ENCODE measurements at regions not wholly inside any gene's neighbourhood (a gene's known extent, or its start where the extent isn't known, plus 50 kb on each side); places are given as distances from the start of the nearest gene placed in this dataset.
"Not testable (repeated sequence)": the region's sequence is repeated elsewhere in the genome, so short reads cannot be mapped to it uniquely, and the experiment has no call there.

DNA sequence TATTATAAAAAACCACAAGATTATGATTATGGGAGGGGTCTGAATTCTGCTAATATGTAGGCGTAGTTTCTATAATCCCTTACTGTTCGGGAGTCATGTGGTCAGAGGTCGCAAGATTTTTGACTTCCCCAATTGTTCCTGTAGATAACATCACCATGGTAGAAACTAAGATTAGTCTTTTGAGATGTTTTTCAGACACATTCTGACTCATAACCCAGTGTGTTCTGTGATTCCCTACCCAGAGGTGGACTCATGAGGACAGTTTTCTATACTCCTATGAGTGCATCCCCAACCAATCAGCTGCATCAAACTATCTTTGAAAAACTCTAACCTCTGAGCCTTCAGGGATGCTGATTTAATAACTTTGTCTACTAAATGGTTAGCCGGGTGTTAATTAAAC is 175.5 kb downstream of the RFPL4B start:
- no peak for FAIRE-seq

DNA sequence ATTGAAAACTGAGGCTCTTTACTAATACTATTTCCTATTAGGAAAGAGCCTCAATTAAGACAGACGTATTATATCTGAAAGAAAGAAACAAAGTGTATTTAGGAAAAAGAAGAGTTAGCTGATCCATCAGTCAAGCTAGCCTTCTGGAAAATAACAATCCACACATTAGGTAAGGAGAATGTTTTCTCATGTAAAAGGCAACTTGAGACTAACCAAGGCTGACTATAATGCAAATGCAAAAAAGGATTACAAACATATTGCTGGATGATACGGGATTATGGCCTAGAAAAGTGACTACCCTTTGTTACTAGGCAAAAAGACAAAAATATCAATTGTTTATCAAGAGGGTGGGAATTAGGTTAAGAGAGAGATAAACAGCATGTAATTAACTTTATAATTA is 176.9 kb downstream of the RFPL4B start:
- FAIRE-seq, result no peak

- no peak for FAIRE-seq
Observed at GRCh38 chr6:112525749-112526148, 178.6 kb downstream of the RFPL4B start.

DNA sequence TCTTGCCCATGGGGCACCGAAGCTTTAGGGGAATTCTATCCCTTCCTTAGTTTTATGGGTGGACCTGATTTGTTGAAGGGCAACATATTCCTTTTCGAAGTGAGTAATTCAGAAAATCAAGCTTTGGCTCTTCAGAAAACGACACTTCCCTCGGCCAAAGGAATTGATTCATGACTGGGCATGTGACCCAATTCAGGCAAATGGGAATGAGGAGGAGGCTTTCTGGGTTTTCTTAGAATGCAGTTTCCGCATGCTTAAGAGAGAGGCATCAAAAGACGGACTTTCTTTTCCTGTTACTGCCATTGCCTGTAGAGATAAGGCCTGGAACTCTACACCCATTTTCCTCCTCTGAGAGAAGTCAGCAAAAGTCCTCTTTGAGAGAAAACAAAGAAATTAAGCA is 179.5 kb downstream of the RFPL4B start:
- no peak for FAIRE-seq

DNA sequence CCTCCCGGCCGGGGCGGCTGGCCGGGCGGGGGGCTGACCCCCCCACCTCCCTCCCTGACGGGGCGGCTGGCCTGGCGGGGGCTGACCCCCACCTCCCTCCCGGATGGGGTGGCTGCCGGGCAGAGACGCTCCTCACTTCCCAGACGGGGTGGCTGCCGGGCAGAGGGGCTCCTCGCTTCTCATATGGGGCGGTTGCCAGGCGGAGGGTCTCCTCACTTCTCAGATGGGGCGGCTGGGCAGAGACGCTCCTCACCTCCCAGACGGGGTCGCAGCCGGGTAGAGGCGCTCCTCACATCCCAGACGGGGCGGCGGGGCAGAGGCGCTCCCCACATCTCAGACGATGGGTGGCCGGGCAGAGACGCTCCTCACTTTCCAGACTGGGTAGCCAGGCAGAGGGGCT is 181.2 kb downstream of the RFPL4B start:
- not testable (repeated sequence) for FAIRE-seq

GRCh38 chr6:112535816-112536215 is 188.7 kb downstream of the RFPL4B start:
- FAIRE-seq, result no peak

GRCh38 chr6:112539355-112539754 is 192.2 kb downstream of the RFPL4B start:
- no peak for FAIRE-seq

- not testable (repeated sequence) for FAIRE-seq
Observed at GRCh38 chr6:112541847-112542246, 194.7 kb downstream of the RFPL4B start.

DNA sequence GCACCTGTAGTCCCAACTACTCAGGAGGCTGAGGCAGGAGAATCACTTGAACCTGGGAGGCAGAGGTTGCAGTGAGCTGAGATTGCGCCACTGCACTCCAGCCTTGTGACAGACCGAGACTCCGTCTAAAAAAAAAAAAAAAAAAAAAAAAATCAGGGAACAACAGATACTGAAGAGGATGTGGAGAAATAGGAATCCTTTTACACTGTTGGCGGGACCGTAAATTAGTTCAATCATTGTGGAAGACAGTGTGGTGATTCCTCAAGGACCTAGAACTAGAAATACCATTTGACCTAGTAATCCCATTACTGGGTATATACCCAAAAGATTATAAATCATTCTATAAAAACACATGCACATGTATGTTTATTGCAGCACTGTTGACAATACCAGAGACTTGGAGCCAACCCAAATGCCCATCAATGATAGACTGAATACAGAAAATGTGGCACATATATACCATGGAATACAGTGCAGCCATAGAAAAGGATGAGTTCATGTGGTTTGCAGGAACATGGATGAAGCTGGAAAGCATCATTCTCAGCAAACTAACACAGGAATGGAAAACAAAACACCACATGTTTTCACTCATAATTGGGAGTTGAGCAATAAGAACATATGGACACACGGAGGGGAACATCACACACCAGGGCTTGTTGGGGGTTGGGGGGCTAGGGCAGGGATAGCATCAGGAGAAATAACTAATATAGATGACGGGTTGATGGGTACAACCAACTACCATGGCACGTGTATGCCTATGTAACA is 200.4 kb downstream of the RFPL4B start:
- not testable (repeated sequence) for FAIRE-seq

DNA sequence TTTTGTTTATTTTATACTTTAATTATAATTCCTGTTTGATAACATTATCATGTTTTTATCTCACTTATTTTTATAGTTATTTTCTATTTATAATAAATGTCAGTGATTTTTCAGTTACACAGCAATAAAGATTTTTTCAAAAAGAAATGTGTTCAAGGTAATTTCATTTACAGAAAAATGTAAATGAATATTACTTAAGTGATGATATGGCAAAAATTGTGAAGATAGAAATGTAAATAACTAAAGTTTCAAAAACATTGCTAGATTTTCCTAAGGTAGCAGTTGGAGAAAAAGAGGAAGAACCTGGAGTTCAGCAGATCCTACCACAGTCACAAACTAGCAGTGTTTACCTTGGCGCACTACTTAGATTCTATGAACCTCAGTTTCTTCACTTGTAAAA is 202.6 kb downstream of the RFPL4B start:
- no peak for FAIRE-seq

- no peak for FAIRE-seq
Observed at GRCh38 chr6:112557435-112557834, 210.3 kb downstream of the RFPL4B start.

DNA sequence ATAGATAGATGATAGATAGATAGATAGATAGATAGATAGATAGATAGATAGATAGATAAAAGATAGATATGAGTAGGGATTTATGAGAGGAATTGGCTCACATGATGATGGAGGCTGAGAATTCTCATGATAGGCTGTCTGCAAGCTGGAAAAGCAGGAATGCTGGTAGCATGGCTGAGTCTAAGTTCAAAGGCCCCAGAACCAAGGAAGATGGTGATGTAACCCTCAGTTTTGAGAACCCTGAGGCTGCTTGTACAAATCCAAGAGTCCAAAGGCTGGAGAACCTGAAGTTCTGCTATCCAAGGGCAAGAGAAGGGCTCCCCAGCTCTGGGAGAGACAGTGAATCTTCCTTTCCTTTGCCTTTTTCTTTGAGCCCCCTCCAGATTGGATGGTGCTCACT is 210.8 kb downstream of the RFPL4B start:
- no peak for FAIRE-seq

GRCh38 chr6:112560651-112561050 is 213.5 kb downstream of the RFPL4B start:
- FAIRE-seq, result no peak

GRCh38 chr6:112562301-112563231 is 215.4 kb downstream of the RFPL4B start:
- FAIRE-seq, result no peak

- FAIRE-seq, result no peak
Observed at GRCh38 chr6:112563368-112563767, 216.2 kb downstream of the RFPL4B start.

DNA sequence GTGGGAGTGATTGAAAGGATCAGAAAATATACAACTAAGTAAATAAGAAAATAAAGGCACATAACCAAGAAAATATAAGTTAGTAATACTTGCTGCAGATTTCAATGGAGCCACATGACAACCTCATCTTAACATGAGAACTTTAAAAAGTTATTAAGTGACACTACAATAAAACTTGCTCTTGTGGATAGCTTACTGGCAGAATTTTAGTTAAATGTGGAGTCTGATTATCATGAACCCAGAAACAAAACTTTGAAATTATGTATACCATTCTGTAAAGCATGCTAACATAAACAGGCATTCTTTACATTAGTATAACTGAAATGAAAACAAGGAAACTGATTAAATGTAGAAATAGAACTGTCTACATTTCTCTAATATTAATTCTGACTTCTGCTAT is 220.9 kb downstream of the RFPL4B start:
- no peak for FAIRE-seq

DNA sequence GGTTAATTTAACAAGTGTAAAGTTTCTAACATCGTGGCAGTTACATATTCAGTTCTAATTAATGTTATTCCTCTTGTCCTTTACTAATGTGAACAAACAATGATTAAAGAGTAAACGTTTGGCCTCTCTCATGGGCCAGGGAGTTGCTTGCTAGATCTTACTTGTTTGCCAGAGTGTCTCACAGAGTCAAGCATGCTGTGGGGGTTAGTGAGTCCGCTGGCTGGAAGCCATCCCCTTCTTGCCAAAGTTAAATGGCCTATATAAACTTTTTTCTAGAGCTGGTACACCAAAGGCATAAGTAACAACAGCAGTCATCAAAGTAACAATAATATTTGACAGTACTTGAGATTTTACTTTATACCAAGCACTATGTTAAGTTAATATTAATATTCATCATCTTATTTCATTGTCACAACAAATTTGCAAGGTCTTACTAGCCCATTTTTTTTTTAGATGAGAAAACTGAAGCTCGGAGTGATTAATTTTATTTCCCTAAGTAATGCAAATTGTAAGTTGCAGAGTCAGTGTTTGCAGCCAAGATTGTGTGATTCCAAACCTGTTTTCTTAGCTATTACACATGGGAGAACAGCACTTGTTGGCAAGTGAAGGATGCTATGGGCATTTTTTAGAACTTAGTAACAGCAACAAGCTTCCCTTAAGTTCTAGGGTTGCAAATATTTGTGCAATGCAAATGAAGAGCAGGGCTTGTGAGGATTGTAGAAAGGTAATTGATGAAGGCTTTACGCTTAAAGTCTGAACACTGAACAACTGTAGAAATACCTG is 224.5 kb downstream of the RFPL4B start:
- no peak for FAIRE-seq

- FAIRE-seq, result no peak
Observed at GRCh38 chr6:112574190-112574589, 227.1 kb downstream of the RFPL4B start.

GRCh38 chr6:112575309-112575834 is 228.2 kb downstream of the RFPL4B start:
- FAIRE-seq, result no peak

GRCh38 chr6:112576423-112576822 is 229.3 kb downstream of the RFPL4B start:
- FAIRE-seq, result no peak

GRCh38 chr6:112579601-112580000 is 232.5 kb downstream of the RFPL4B start:
- FAIRE-seq, result no peak

DNA sequence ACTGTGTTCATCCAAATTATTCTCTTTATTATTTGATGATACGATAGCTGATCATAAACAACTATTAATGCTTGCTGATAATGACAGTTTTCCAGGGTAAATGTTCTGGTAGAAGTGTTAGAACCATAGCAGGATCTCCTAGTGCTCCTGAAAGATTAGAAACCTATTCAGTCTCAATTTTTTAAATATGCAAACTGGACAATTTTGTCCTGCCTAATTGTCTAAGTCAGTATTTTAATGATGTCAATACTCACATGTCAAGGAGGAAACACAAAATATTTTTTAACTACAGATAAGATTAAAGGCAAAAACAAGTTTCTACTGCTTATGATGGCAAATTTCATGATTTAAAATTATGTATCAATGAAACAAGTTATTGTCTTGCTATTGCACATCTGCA is 233.9 kb downstream of the RFPL4B start:
- FAIRE-seq, result no peak

- FAIRE-seq, result no peak
Observed at GRCh38 chr6:112590326-112590725, 243.2 kb downstream of the RFPL4B start.

Data from islet of Langerhans (tissue), 1 donor.